22Rv1 (cell line): ENCODE measurements at regions not wholly inside any gene's neighbourhood (a gene's known extent, or its start where the extent isn't known, plus 50 kb on each side); places are given as distances from the start of the nearest gene placed in this dataset.

Experiments used
- ZFX ChIP-seq: fragments of 450-650 bp; IDR thresholded peaks from 2 replicates; pipeline ENCODE4 v1.6.1; 2017; ENCODE audit warnings: antibody characterized with exemption, borderline replicate concordance
- TF ChIP-seq, protein P1 (sequence below): fragments of 450-650 bp; IDR thresholded peaks from 2 replicates; pipeline ENCODE4 v1.5.1; 2017; ENCODE audit warnings: mild to moderate bottlenecking

DNA sequence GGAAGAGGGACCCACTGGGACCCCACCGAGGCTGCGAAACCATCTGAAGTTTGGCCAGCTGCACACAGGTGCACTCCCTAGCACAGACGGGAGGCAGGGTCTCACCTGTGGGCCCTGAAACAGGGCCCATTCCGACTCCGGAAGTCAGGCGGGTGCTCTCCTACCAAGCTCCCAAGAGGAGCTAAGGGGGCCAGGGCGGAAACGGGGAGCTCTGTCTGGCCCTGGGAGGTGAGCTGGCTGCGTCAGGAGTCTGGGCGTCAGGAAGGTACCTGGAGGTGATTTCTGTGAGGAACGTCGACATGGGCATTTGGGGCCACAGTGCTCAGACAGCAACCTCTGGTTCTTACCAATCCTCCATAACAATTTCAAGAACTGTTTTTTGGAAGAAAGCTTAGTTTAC lies 411.7 kb downstream of the TCERG1L start:
- TF ChIP-seq, protein P1, sequence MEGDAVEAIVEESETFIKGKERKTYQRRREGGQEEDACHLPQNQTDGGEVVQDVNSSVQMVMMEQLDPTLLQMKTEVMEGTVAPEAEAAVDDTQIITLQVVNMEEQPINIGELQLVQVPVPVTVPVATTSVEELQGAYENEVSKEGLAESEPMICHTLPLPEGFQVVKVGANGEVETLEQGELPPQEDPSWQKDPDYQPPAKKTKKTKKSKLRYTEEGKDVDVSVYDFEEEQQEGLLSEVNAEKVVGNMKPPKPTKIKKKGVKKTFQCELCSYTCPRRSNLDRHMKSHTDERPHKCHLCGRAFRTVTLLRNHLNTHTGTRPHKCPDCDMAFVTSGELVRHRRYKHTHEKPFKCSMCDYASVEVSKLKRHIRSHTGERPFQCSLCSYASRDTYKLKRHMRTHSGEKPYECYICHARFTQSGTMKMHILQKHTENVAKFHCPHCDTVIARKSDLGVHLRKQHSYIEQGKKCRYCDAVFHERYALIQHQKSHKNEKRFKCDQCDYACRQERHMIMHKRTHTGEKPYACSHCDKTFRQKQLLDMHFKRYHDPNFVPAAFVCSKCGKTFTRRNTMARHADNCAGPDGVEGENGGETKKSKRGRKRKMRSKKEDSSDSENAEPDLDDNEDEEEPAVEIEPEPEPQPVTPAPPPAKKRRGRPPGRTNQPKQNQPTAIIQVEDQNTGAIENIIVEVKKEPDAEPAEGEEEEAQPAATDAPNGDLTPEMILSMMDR: no peak
- no peak for TF ChIP-seq ZFX
